PC-3 (cell line): ENCODE measurements at regions not wholly inside any gene's neighbourhood (a gene's known extent, or its start where the extent isn't known, plus 50 kb on each side); places are given as distances from the start of the nearest gene placed in this dataset.

ENCODE experiments used
- ATAC-seq: fragments of 200-7000 bp; cut with Tn5 transposase; 2 replicates; pipeline ENCODE4 v1.9.1; 2020; ENCODE audit warnings: mild to moderate bottlenecking, moderate library complexity
- BruUV-seq: library from RNA; stranded (reverse); fragments of 400-500 nt; replicated peaks from 2 replicates; lab custom pipeline; 2021; lab: Mats Ljungman, UMichigan
- CTCF ChIA-PET: fragments of 300-600 bp; sonication (Branson Sonifier 250); formaldehyde crosslinking; loops from one replicate; lab custom pipeline; 2022; ENCODE audit warnings: antibody characterized with exemption; lab: Charles Lee
- POLR2A ChIA-PET: fragments of 300-600 bp; sonication (Branson Sonifier 250); formaldehyde crosslinking; loops from one replicate; lab custom pipeline; 2022; ENCODE audit warnings: antibody characterized with exemption; ENCODE audit not compliant: unreplicated experiment; lab: Charles Lee
- DNase-seq: peaks from one replicate; pipeline ENCODE4 v3.0.0-alpha.2; 2015
- H2AFZ ChIP-seq: fragments of 300-600 bp; sonication (generic); 2 replicates; pipeline ENCODE4 v1.6.0; 2016; ENCODE audit warnings: antibody characterized with exemption, low read length
- H3F3A ChIP-seq: fragments of 300-600 bp; sonication (generic); one replicate; pipeline ENCODE4 v1.6.0; 2017; ENCODE audit warnings: antibody characterized with exemption, low read length, control low read depth, mild to moderate bottlenecking; ENCODE audit not compliant: unreplicated experiment
- H3K27ac ChIP-seq: fragments of 300-600 bp; sonication (generic); 2 replicates; pipeline ENCODE4 v1.5.1; 2016; ENCODE audit warnings: mild to moderate bottlenecking, low read length
- H3K27me3 ChIP-seq: fragments of 300-600 bp; sonication (generic); 2 replicates; pipeline ENCODE4 v1.6.1; 2016; ENCODE audit warnings: low read length, mixed read lengths
- H3K36me3 ChIP-seq: fragments of 300-600 bp; sonication (generic); 2 replicates; pipeline ENCODE4 v1.6.1; 2016; ENCODE audit warnings: low read depth, mixed run types, low read length, mixed read lengths
- H3K4me1 ChIP-seq: fragments of 300-600 bp; sonication (generic); 2 replicates; pipeline ENCODE4 v1.5.1; 2016; ENCODE audit warnings: low read length; ENCODE audit not compliant: insufficient read depth
- H3K4me2 ChIP-seq: fragments of 300-600 bp; sonication (generic); 2 replicates; pipeline ENCODE4 v1.6.0; 2016; ENCODE audit warnings: low read length
- H3K4me3 ChIP-seq: fragments of 300-600 bp; sonication (generic); 2 replicates; pipeline ENCODE4 v1.5.1; 2016; ENCODE audit warnings: mild to moderate bottlenecking, low read length, mixed read lengths
- H3K79me2 ChIP-seq: fragments of 300-600 bp; sonication (generic); 2 replicates; pipeline ENCODE4 v1.6.1; 2017; ENCODE audit warnings: low read length, mixed read lengths
- H3K9ac ChIP-seq: fragments of 300-600 bp; sonication (generic); 2 replicates; pipeline ENCODE4 v1.6.0; 2016; ENCODE audit warnings: mild to moderate bottlenecking, low read length
- H3K9me2 ChIP-seq: fragments of 300-600 bp; sonication (generic); replicated peaks from 2 replicates; pipeline ENCODE4 v1.6.1; 2016; ENCODE audit warnings: mixed run types, low read length, mixed read lengths
- H3K9me3 ChIP-seq: fragments of 300-600 bp; sonication (generic); 2 replicates; pipeline ENCODE4 v1.6.1; 2016; ENCODE audit warnings: low read length, mixed read lengths
- H4K20me1 ChIP-seq: fragments of 300-600 bp; sonication (generic); 2 replicates; pipeline ENCODE4 v1.6.1; 2016; ENCODE audit warnings: low read length, mixed read lengths
- CTCF ChIP-seq: fragments of 300-600 bp; sonication (generic); conservative IDR thresholded peaks from 2 replicates; pipeline ENCODE4 v1.5.1; 2017; ENCODE audit warnings: antibody characterized with exemption, low read depth, mild to moderate bottlenecking, low read length
- EZH2 ChIP-seq: fragments of 300-600 bp; sonication (generic); IDR thresholded peaks from one replicate; pipeline ENCODE4 v1.6.1; 2017; ENCODE audit warnings: antibody characterized with exemption, mild to moderate bottlenecking, low read length; ENCODE audit not compliant: unreplicated experiment
- EZH2phosphoT487 ChIP-seq: fragments of 300-600 bp; sonication (generic); IDR thresholded peaks from 2 replicates; pipeline ENCODE4 v1.6.1; 2018; ENCODE audit warnings: mild to moderate bottlenecking, antibody characterized with exemption, low read length, borderline replicate concordance
- intact Hi-C: fragments of 100-400 bp; cut with micrococcal nuclease; formaldehyde crosslinking; loops from 2 replicates; pipeline ENCODE4 v1.9.0; 2023

- Histone ChIP-seq H3K4me2 (no peak overlapping the region), H3K4me1 (peaks cover 13% of the 10 kb centered on the region), H3K27ac (peak overlapping the region; percentile 23), H3F3A (no peaks in the 10 kb centered on the region), H3K36me3 (no peaks in the 10 kb centered on the region), H3K9me3 (no peaks in the 10 kb centered on the region), H4K20me1 (no peaks in the 10 kb centered on the region), H3K27me3 (no peaks in the 10 kb centered on the region), H3K4me3 (no peak overlapping the region), H3K9ac (no peak overlapping the region), H3K9me2 (no peaks in the 10 kb centered on the region), H3K79me2 (no peaks in the 10 kb centered on the region), H2AFZ (peak overlapping the region; percentile 54)
- intact Hi-C loops, result no loop called here
- ATAC-seq (peak; percentile 87), DNase-seq (peak; percentile 51)
- CTCF ChIA-PET, result no interaction called here
- POLR2A ChIA-PET, result no interaction called here
- no TSS peak for BruUV-seq
- TF ChIP-seq EZH2phosphoT487, result no peak
- no peak for TF ChIP-seq CTCF
- TF ChIP-seq EZH2, result no peak
Observed at GRCh38 chr7:41134300-41135255, 568.3 kb downstream of the INHBA start.

GRCh38 chr7:41133690-41134299 lies 569.1 kb downstream of the INHBA start:
- Histone ChIP-seq H2AFZ (peak overlapping the region; percentile 54; the same call in 1 of the 2 replicates), H3K27me3 (no peaks in the 10 kb centered on the region), H4K20me1 (no peaks in the 10 kb centered on the region), H3K27ac (peak overlapping the region; percentile 23), H3K9me2 (no peaks in the 10 kb centered on the region), H3K4me3 (no peak overlapping the region), H3K4me2 (no peak overlapping the region), H3K79me2 (no peaks in the 10 kb centered on the region), H3K4me1 (peaks cover 13% of the 10 kb centered on the region), H3K9me3 (no peaks in the 10 kb centered on the region), H3K9ac (no peak overlapping the region), H3F3A (no peaks in the 10 kb centered on the region), H3K36me3 (no peaks in the 10 kb centered on the region)
- intact Hi-C loops, result no loop called here
- ChIA-PET POLR2A (no interaction called here), CTCF (no interaction called here)
- BruUV-seq, result no TSS peak
- TF ChIP-seq CTCF (no peak), EZH2phosphoT487 (no peak), EZH2 (no peak)
- DNase-seq (no peak), ATAC-seq (no peak; the same call in 1 of the 2 replicates)
